WERI-Rb-1 (cell line): ENCODE measurements at regions not wholly inside any gene's neighbourhood (a gene's known extent, or its start where the extent isn't known, plus 50 kb on each side); places are given as distances from the start of the nearest gene placed in this dataset.

Experiments
- DNase-seq: peaks from one replicate; pipeline ENCODE4 v3.0.0-alpha.2; 2020
- H3K27ac ChIP-seq: fragments of 250-450 bp; sonication (Bioruptor Pico); 2 replicates; pipeline ENCODE4 v1.5.1; 2020; ENCODE audit warnings: mild to moderate bottlenecking, moderate library complexity
- H3K27me3 ChIP-seq: fragments of 250-450 bp; sonication (Bioruptor Pico); 2 replicates; pipeline ENCODE4 v1.5.1; 2021; ENCODE audit warnings: mild to moderate bottlenecking, low read depth, moderate library complexity; ENCODE audit not compliant: insufficient read depth, severe bottlenecking
- H3K36me3 ChIP-seq: fragments of 250-450 bp; sonication (Bioruptor Pico); 2 replicates; pipeline ENCODE4 v1.5.1; 2020; ENCODE audit warnings: mild to moderate bottlenecking, moderate library complexity
- H3K4me3 ChIP-seq: 2 replicates; pipeline ENCODE4 v1.5.1; 2011; ENCODE audit warnings: low read depth, mild to moderate bottlenecking, control low read depth, low read length
- H3K9me3 ChIP-seq: fragments of 250-450 bp; sonication (Bioruptor Pico); 2 replicates; pipeline ENCODE4 v1.5.1; 2021; ENCODE audit warnings: mild to moderate bottlenecking, moderate library complexity; ENCODE audit not compliant: severe bottlenecking
- CTCF ChIP-seq: IDR thresholded peaks from 2 replicates; pipeline ENCODE4 v1.5.1; 2011; ENCODE audit warnings: low read depth, mild to moderate bottlenecking, control low read depth, inconsistent platforms, low read length

GRCh38 chr11:116595305-116595880, 177.4 kb downstream of the BUD13 start:
- TF ChIP-seq CTCF = no peak
- H3K9me3 ChIP-seq = no peaks in the 10 kb centered on the region
- no peaks in the 10 kb centered on the region for H3K27me3 ChIP-seq
- H3K27ac ChIP-seq = no peak overlapping the region
- DNase-seq = peak; percentile 80
- no peaks in the 10 kb centered on the region for H3K36me3 ChIP-seq
- H3K4me3 ChIP-seq = no peak overlapping the region; the same call in 1 of the 2 replicates

- TF ChIP-seq CTCF = no peak
- no peak overlapping the region for H3K27ac ChIP-seq
- H3K36me3 ChIP-seq = no peaks in the 10 kb centered on the region
- H3K27me3 ChIP-seq = no peaks in the 10 kb centered on the region
- no peaks in the 10 kb centered on the region for H3K9me3 ChIP-seq
- no peak for DNase-seq
- H3K4me3 ChIP-seq = no peak overlapping the region
Measured at GRCh38 chr11:116590844-116591570, 181.8 kb downstream of the BUD13 start.

- H3K36me3 ChIP-seq = no peaks in the 10 kb centered on the region
- H3K27me3 ChIP-seq = no peaks in the 10 kb centered on the region
- no peak overlapping the region for H3K4me3 ChIP-seq
- no peak for TF ChIP-seq CTCF
- H3K9me3 ChIP-seq = no peaks in the 10 kb centered on the region
- no peak overlapping the region for H3K27ac ChIP-seq
- DNase-seq = no peak
Measured at GRCh38 chr11:116589402-116589801, 183.4 kb downstream of the BUD13 start.

- TF ChIP-seq CTCF = no peak
- Histone ChIP-seq H3K4me3 (no peak overlapping the region), H3K9me3 (no peaks in the 10 kb centered on the region), H3K27me3 (no peaks in the 10 kb centered on the region), H3K27ac (no peak overlapping the region), H3K36me3 (no peaks in the 10 kb centered on the region)
- DNase-seq = no peak
Measured at GRCh38 chr11:116586392-116586791, 186.4 kb downstream of the BUD13 start.

GRCh38 chr11:116582571-116582970, 190.2 kb downstream of the BUD13 start:
- no peak for TF ChIP-seq CTCF
- no peaks in the 10 kb centered on the region for H3K27me3 ChIP-seq
- DNase-seq = peak; percentile 59
- H3K27ac ChIP-seq = peak overlapping the region; percentile 3
- H3K36me3 ChIP-seq = no peaks in the 10 kb centered on the region
- no peak overlapping the region for H3K4me3 ChIP-seq
- H3K9me3 ChIP-seq = no peaks in the 10 kb centered on the region
